ENCODE measurements at regions not wholly inside any gene's neighbourhood (a gene's known extent, or its start where the extent isn't known, plus 50 kb on each side); places are given as distances from the start of the nearest gene placed in this dataset.

DNA sequence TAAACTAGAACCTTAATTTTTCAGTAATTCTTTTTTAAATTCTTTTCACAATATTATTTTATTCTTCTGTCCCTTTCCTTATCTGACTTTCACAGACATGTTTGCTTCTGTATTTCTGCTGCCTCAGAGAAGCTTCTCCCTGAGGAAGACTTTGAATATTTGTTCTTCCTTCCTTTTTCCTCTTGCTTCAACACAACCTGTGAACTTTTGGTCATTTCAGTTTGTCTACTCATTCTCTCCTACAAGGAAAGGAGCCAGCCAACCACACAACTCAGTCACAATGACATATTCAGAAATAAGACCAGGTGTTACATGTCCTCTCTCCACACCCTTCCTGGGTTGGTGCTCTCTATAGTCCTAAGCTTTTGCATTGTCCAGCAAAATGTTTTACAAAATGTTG is 310.4 kb downstream of the TFAP2B start:
- DNase-seq (ENCODE audit: extremely low spot score, unreplicated experiment): no peak
- Mint-ChIP-seq H3K36me3 (no peaks in the 10 kb centered on the region), H3K27me3 (no peaks in the 10 kb centered on the region), H3K9me3 (peaks cover 5% of the 10 kb centered on the region), H3K4me1 (ENCODE audit: unreplicated experiment) (no peaks in the 10 kb centered on the region), H3K4me3 (no peak overlapping the region), H3K27ac (no peak overlapping the region)
- TF ChIP-seq, protein P1, sequence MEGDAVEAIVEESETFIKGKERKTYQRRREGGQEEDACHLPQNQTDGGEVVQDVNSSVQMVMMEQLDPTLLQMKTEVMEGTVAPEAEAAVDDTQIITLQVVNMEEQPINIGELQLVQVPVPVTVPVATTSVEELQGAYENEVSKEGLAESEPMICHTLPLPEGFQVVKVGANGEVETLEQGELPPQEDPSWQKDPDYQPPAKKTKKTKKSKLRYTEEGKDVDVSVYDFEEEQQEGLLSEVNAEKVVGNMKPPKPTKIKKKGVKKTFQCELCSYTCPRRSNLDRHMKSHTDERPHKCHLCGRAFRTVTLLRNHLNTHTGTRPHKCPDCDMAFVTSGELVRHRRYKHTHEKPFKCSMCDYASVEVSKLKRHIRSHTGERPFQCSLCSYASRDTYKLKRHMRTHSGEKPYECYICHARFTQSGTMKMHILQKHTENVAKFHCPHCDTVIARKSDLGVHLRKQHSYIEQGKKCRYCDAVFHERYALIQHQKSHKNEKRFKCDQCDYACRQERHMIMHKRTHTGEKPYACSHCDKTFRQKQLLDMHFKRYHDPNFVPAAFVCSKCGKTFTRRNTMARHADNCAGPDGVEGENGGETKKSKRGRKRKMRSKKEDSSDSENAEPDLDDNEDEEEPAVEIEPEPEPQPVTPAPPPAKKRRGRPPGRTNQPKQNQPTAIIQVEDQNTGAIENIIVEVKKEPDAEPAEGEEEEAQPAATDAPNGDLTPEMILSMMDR (conservative IDR thresholded peaks at IDR 0.05): no peak

DNA sequence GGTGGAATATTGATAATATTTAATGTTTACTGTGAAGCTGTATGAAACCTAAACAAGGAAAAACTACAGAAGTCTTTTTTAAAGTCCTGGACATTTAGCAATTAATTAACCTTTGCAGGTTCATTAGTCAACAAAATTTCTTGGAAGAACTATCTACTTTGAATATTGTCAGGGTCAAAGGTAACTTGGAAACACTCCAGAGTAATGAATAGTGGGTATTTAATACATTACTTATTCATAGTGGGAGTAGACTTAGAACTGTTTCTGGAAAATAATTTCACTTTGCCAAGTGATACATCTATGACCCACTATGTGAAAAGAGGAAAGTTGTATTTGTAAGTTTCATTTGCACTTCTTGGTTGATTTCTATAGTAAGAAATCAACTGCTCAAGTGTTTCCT is 319.1 kb downstream of the TFAP2B start:
- peaks cover 3% of the 10 kb centered on the region for H3K36me3 Mint-ChIP-seq
- peaks cover 15% of the 10 kb centered on the region for H3K9me3 Mint-ChIP-seq
- H3K4me3 Mint-ChIP-seq: no peak overlapping the region
- DNase-seq (ENCODE audit: extremely low spot score, unreplicated experiment): no peak
- TF ChIP-seq, protein P1 (conservative IDR thresholded peaks at IDR 0.05): no peak
- H3K4me1 Mint-ChIP-seq (ENCODE audit: unreplicated experiment): no peaks in the 10 kb centered on the region
- no peaks in the 10 kb centered on the region for H3K27me3 Mint-ChIP-seq
- no peak overlapping the region for H3K27ac Mint-ChIP-seq

DNA sequence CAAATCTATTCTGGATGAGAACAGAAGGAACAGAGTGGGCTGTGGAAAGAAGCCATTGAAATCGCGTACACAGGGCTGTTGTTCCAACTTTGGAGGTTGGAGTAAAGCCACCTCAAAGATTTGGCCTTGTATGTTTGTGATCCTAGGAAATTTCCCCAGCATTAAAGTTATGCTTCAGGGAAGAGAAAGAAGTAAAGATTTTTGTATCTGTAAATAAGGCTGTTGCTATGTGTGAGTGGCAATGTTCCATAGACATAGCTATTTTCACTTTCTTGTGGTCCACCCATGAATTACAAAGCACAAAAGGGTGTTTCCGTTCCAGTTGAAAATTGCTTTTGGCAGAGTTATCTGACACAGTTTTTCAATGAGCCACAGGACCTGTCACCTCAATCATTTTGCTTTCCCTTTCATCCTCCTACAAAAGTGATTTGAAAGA is 321.3 kb downstream of the TFAP2B start:
- H3K36me3 Mint-ChIP-seq: peaks cover 6% of the 10 kb centered on the region
- H3K27me3 Mint-ChIP-seq: no peaks in the 10 kb centered on the region

DNA sequence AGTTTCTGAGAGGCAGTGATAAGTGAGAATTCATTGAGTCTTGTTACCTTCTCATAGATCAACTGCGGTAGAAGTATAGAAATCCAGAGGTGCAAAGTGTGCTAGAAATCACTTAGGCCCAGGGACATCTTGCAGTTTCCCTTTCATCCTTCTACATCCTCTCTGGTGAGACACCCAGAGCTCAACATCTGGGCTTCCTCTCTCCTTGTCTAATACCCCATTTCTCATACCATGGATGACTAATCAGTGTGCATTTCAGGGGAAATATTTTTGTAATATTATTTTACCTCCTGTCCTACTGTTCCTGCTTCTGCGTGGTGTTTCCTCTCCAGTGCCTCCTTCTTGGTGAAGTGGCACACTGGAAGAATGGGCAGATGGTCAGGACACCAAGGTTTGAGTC is 322.4 kb downstream of the TFAP2B start:
- H3K4me3 Mint-ChIP-seq: no peak overlapping the region
- DNase-seq (ENCODE audit: extremely low spot score, unreplicated experiment): no peak
- no peak overlapping the region for H3K27ac Mint-ChIP-seq
- no peaks in the 10 kb centered on the region for H3K9me3 Mint-ChIP-seq
- no peaks in the 10 kb centered on the region for H3K4me1 Mint-ChIP-seq (ENCODE audit: unreplicated experiment)
- peaks cover 3% of the 10 kb centered on the region for H3K36me3 Mint-ChIP-seq
- H3K27me3 Mint-ChIP-seq: no peaks in the 10 kb centered on the region
- TF ChIP-seq, protein P1 (conservative IDR thresholded peaks at IDR 0.05): no peak

More for the DNA sequence above, 321.3 kb downstream of the TFAP2B start:
- no peak for DNase-seq (ENCODE audit: extremely low spot score, unreplicated experiment)
- TF ChIP-seq, protein P1 (conservative IDR thresholded peaks at IDR 0.05): no peak
- Mint-ChIP-seq H3K9me3 (peaks cover 5% of the 10 kb centered on the region), H3K27ac (peak overlapping the region; percentile 46), H3K4me1 (ENCODE audit: unreplicated experiment) (no peaks in the 10 kb centered on the region), H3K4me3 (no peak overlapping the region)

DNA sequence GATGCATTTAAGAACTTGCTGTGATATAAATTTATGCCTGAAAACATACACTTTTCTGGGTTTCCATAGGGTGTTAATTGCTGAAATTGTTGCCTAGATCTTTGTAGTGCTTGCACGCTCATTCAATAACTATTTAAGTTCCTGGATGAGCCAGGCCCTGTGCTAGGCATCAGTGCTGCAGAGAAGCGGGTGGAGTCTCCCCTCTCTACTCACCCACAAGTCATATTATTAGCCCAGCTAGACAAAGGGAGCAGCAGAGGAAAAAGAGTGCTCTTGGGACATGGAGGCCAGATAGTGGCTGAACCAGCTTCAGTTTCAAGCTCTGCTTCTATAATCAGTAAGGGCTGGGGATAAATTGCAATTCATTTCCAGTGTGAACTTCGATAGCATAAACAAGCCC is 329.1 kb downstream of the TFAP2B start:
- Mint-ChIP-seq H3K9me3 (no peaks in the 10 kb centered on the region), H3K36me3 (peaks cover 3% of the 10 kb centered on the region), H3K4me3 (no peak overlapping the region), H3K27me3 (no peaks in the 10 kb centered on the region), H3K27ac (no peak overlapping the region), H3K4me1 (ENCODE audit: unreplicated experiment) (peaks cover 2% of the 10 kb centered on the region)
- TF ChIP-seq, protein P1 (conservative IDR thresholded peaks at IDR 0.05): no peak
- DNase-seq (ENCODE audit: extremely low spot score, unreplicated experiment): no peak

DNA sequence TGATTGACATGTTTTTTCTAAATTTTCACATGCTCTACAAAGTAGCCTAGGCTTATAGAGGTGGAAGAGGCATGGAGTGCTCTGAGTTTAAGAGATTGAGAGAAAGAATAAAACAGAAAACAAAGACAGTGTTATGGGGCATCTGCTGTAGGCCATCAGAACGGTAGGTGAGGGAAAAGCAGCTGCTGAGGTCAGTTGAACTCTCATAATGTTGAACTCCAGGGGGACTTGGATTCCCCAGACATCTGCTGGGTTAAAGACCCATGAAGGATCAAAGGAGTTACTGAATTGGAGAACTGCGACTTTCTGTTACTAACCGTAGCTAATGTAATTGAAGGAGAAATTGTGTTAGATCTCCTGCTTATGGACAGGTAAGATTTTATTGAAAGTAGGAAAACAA is 333.9 kb downstream of the TFAP2B start:
- H3K27ac Mint-ChIP-seq: no peak overlapping the region
- H3K4me1 Mint-ChIP-seq (ENCODE audit: unreplicated experiment): peaks cover 6% of the 10 kb centered on the region
- no peaks in the 10 kb centered on the region for H3K36me3 Mint-ChIP-seq
- DNase-seq (ENCODE audit: extremely low spot score, unreplicated experiment): no peak
- TF ChIP-seq, protein P1 (conservative IDR thresholded peaks at IDR 0.05): no peak
- no peak overlapping the region for H3K4me3 Mint-ChIP-seq
- no peaks in the 10 kb centered on the region for H3K9me3 Mint-ChIP-seq
- H3K27me3 Mint-ChIP-seq: no peaks in the 10 kb centered on the region
